HG03175 (cell line): ENCODE measurements at regions not wholly inside any gene's neighbourhood (a gene's known extent, or its start where the extent isn't known, plus 50 kb on each side); places are given as distances from the start of the nearest gene placed in this dataset.
A peak's percentile ranks its signal among the peaks of the same experiment; 100 is the strongest.
"Not testable (repeated sequence)": the region's sequence is repeated elsewhere in the genome, so short reads cannot be mapped to it uniquely, and the experiment has no call there.

Experiments
- ATAC-seq: cut with Tn5 transposase; IDR thresholded peaks from one replicate; pipeline ENCODE4 v1.9.1; 2021; ENCODE audit warnings: mild to moderate bottlenecking, moderate library complexity; ENCODE audit not compliant: unreplicated experiment

GRCh38 chr1:194374649-194375048 is 1188.2 kb upstream of the B3GALT2 start:
- ATAC-seq = no peak

GRCh38 chr1:194372266-194372665 is 1185.9 kb upstream of the B3GALT2 start:
- ATAC-seq = no peak

GRCh38 chr1:194369622-194370021 is 1183.2 kb upstream of the B3GALT2 start:
- ATAC-seq = no peak

- ATAC-seq = no peak
These were observed 1182.6 kb upstream of the B3GALT2 start for GRCh38 chr1:194369060-194369459.

GRCh38 chr1:194367121-194367520 is 1180.7 kb upstream of the B3GALT2 start:
- no peak for ATAC-seq

- no peak for ATAC-seq
These were observed 1180.3 kb upstream of the B3GALT2 start for GRCh38 chr1:194366705-194367104.

GRCh38 chr1:194362327-194362726 is 1175.9 kb upstream of the B3GALT2 start:
- no peak for ATAC-seq

- ATAC-seq = no peak
These were observed 1175.1 kb upstream of the B3GALT2 start for GRCh38 chr1:194361374-194362131.

GRCh38 chr1:194358208-194358581 is 1171.8 kb upstream of the B3GALT2 start:
- ATAC-seq = no peak

- ATAC-seq = not testable (repeated sequence)
These were observed 1171.3 kb upstream of the B3GALT2 start for GRCh38 chr1:194357573-194358207.

GRCh38 chr1:194355488-194356106 is 1169.2 kb upstream of the B3GALT2 start:
- no peak for ATAC-seq

- ATAC-seq = no peak
These were observed 1166.7 kb upstream of the B3GALT2 start for GRCh38 chr1:194353121-194353520.

GRCh38 chr1:194347200-194347599 is 1160.8 kb upstream of the B3GALT2 start:
- no peak for ATAC-seq

GRCh38 chr1:194342484-194343262 is 1156.3 kb upstream of the B3GALT2 start:
- no peak for ATAC-seq

- no peak for ATAC-seq
These were observed 1155.2 kb upstream of the B3GALT2 start for GRCh38 chr1:194341587-194341986.

- ATAC-seq = no peak
These were observed 1153.1 kb upstream of the B3GALT2 start for GRCh38 chr1:194339471-194339870.

GRCh38 chr1:194338241-194338948 is 1152.0 kb upstream of the B3GALT2 start:
- ATAC-seq = peak; percentile 58

GRCh38 chr1:194333240-194333639 is 1146.8 kb upstream of the B3GALT2 start:
- ATAC-seq = no peak

GRCh38 chr1:194331758-194332157 is 1145.3 kb upstream of the B3GALT2 start:
- no peak for ATAC-seq

- ATAC-seq = no peak
These were observed 1136.3 kb upstream of the B3GALT2 start for GRCh38 chr1:194322751-194323150.

GRCh38 chr1:194318790-194319280 is 1132.4 kb upstream of the B3GALT2 start:
- ATAC-seq = no peak
